Right lung (tissue), 2 donors: ENCODE measurements at regions not wholly inside any gene's neighbourhood (a gene's known extent, or its start where the extent isn't known, plus 50 kb on each side); places are given as distances from the start of the nearest gene placed in this dataset.

Experiments
- DNase-seq, 2 donors: peaks; one replicate each; pipeline ENCODE4 v3.0.0-alpha.2; 2013

DNA sequence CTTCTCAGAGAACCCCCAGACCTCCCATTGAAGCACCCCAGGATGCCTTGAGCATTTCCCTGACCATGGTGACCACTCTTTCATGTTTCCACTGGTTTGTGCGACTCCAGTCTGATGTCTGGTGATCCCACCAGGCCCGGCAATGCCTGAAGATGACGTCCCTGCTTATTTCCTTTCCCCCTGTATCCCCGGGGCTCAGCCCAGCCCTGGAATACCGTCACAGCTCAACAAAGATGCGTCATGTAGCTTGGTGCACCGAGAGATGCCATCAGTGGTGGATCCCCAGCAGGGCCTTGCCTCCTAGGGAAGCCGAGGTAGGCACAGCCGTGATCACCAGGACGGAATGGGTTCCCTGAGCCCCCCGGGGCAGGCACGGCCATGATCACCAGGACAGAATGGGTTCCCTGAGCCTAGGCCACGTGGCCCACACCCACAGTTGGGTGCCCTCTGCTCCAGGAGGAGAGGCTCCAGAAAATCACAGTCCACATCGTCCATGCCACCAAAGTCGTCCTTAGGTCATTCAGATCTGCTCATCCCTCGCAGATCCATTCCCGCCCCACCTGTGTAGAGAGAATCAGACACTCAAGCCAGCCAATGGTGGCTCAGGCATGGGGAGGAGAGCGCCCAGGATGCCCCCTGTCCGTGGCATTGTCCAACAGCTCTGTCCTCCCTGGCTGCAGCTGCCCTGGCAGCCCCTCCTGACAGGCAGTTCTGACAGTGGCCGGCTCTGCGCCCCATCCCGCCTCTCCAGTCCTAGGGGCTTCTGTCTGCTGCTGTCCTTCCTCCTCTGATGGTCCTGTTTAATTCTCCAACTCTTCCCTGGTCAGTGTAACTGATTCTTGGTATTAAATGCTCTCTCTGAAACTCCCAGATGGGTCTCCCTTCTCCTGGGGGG lies 261.1 kb downstream of the RBFOX3 start:
- no peak for DNase-seq

DNA sequence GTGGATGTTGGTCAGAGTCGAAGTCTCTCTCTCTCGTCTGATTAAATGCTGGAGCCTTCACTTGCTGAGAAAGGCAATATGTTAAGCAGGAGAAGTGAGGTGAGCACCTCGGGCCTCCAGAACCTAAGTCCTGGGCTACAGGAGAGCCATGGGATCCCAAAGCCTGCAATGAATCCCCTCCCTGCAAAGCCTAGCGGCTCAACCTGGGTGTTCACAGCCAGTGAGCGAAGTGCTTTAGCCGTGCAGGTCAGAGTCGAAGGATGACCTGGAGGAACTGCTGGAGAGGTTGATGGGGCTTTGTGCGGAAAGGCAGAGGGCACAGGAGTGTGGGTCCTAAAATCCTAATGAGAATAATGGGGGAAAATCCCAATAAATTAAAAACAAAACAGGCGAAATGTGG lies 267.8 kb downstream of the ENGASE start:
- DNase-seq: no peak

DNA sequence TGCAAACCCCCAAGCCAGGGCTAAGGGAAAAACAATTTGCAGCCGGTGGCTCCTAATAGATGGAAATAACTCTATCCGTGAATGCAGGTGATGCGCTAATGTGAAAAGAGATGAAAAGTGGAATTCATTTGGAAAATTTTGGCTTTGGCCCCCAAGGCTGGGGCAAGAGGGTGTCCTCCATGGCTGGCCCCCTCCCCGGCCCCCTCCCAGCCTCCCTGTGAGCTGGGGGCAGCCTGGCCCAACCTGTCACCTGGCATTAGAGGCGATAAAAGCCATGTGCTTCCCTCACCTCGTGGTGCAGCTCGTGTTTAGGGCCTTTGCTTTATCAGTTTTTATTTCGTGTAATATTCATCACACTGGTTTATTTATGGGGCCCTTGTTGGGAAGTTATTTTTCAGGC lies 267.2 kb downstream of the ENGASE start:
- no peak for DNase-seq

DNA sequence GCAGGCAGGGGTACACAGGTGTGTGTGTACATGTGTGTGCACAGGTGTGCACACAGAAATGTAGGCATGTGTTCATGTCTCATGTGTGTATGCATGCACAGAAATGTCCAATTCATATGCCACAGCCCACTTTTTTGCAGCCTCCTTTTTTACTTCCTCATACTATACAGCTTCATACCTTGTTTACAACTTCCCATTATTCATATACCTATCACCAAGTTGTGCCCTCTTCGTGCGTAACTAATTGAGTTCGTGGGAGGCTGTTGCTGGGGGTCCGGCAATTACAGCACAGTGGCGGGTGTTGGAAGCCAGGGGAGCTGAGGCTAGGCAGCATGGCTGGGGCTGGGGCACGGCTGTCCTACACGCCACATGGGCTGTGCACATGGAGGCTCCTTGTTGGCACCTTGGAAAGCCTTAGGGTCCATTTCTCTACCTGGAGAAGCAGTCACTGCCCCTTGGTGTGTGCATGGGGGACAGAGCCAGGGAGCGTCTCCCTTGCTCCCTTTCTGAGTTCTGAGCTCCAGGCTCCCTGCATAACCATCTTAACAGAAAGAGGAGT lies 266.7 kb downstream of the ENGASE start:
- DNase-seq: no peak

DNA sequence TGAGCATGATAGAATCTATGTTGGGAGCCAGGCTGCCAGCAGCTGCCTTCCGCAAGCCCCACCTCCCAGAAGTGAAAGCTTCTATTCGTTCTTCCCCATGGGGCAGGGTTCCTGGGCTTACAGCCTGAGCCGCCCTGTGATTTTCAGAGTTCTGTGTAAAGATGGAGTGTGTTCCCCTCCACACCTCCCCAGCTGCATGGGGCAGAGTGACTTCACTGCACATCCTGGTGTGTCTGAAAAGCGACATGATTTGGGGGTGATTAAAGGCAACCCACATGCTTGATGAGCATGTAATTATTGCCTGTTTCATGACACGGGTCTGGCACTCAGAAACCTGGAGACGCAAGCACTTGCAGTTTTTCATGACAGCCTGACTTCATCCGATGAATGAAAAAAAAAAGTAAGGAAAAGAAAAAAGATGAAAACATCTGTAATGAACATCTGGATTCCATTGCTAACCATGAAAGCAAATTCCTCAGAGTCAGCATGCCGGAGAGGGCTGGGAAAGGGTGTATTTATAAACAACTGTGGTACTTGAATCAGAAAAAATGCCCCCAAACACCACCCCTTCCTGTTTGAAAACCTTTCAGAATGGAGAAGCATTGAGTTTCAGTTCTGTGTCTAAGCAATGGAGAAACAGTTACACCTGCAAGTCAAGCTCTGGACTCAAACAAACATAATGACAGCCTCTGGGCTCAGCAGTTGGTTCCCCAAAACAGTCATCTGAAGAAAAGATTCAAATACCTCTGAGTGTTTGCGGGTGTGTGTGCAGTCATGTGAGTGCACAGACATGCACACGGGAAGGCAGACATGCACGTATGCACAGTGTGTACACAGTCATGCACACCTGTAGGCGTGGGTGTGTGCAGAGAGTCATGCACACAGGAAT lies 266.0 kb downstream of the ENGASE start:
- no peak for DNase-seq

DNA sequence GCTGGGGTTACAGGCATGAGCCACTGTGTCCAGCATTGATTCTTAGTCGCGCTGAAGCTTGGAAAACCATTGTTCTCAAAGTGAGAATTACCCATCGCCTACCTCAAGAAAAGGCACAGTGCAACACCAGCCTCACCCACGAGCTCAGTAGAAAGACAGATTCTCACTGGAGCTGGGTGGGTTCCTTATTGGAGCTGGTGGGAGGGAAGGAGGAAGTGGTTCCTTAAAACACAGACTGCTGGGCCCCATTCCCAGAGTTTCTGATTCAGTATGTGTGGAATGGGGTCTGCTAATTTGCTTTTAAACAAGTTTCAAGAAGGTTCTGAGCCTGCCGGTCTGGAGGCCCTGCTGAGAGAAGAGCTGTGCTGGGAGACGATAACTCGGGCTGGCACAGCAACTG lies 264.7 kb downstream of the ENGASE start:
- DNase-seq: no peak

DNA sequence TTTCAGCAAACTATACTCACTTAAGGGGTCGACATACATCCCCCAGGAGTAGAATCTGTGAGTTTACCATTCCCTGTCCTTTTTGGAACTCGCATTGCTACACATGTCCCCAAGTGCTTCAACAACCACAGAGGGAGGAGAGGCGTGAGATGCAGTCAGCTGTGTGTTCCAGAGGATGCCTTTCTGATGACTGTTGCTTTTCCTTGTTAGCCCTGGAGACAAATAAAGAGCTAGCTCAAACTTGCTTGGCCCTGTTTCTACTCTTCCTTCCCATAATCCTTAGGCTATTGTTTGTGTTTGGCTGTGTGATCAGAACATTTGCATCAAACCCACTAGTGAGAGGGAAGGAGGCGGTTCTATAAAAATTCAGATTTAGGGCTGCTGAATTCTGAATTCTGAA lies 264.0 kb downstream of the ENGASE start:
- DNase-seq: no peak

DNA sequence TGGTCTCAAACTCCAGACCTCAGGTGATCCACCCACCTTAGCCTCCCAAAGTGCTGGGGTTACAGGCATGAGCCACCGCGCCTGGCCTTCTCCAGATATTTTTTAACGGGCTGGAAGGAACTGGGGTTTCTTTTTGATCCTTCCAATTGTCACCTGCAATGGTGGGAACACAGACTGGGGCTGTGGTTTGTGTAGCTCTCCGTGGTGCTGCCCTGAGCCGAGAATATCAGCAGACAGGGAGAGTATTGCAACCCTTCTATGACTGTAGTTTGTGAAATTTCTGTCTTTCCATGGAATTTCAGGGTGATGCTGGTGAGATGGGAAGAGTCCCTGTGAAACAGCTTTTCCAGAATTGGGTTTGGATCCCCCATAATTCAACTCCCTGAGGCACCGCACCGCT lies 263.5 kb downstream of the ENGASE start:
- DNase-seq: no peak

DNA sequence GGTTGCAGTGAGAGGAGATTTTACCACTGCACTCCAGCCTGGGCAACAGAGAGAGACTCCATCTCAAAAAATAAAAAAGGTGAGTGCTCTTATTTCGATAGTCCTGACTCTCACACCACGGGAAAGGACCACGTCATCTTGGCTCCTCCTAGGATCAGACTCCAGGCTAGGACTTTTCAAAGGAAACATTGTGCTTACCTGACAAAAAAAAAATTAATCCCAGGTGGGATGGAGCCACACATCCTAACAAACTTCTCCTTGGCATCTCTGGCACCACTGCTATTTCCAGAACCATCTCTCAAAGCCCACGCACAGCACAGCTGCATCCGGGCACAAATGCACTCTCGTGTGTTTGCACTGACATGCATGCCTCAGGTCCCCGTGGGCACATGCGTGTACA lies 262.4 kb downstream of the ENGASE start:
- DNase-seq: no peak

DNA sequence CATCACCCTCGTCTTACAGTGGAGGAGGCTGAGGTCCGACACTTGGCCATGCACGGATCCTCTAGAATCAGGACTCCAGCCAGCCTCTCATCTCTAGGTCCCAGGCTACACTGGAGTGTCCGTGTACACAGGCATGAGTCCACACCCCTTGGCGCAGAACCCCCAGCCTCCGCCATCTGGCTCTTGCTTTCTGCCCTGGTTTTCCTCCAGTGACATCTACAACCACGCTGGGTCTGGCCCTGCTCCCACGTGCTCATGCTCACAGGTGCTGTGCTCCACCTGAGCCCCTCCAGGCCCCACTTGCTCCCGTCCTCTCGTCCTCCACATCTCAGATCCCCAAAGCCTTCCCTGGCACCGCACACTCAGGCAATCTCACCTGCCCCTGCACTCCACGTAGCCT lies 260.8 kb downstream of the ENGASE start:
- no peak for DNase-seq

DNA sequence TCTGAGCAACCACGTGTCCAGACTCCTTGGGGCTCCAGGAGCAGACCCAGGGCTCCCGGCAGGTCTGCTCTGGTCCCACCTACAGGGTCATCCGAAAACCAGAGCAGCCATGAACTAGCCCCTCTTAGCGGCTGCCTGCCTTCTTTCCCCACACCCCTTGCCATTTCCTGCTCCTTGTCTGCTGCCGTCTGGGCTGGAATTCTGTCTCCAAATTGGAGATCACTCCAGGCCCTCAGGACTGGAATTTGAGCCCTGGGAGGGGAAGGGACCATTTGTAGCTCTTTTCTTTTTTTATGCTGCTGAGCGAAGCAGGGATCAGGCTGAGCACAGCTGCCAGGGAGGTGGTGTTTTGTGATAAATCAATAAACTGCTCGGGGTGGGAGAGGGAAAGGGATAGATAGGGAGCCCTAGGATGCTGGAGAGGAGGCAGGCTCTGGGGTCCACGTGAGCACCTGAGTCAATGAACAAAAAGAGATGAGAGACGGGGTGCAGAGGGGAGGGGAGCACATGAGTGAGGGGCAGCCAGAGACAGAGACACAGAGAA lies 257.5 kb downstream of the ENGASE start:
- no peak for DNase-seq

DNA sequence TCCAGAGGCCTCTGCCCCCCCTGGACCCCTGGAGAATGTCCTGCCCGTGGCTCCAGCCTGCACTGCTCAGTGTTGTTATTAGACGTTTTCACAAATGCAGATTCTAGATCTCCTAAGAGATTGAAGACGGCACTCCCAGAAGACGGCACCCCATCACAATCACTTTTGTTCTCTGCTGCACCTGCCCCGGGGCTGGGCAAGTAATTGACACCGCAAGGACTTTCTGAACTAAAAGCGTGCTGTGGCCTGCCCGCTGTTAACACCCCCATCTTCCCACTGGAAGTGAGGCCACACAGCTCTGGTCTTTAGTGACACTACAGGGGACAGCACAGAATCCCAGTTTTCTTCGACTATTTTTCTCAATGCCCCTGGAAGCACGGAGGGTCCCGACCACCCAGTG lies 256.9 kb downstream of the ENGASE start:
- DNase-seq: no peak

DNA sequence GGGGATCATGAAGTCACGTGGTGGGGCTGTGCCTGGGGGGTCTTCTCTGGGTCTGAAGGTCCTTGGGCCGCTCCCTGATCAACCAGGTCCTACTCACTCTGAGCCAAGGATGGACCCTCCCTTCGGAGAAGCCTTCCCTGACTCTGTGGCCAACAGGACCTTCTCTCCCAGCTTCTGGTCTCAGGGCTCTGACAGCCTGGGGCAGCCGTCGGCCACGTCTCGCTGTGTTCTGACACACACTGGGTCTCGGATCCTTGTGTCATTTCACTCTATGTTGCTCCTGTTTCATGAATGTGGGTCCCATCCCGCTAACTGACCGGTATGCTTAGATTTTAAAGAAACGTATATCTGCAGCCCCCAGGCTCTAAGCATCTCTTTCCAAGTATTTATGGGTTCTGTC lies 256.1 kb downstream of the ENGASE start:
- DNase-seq: no peak

DNA sequence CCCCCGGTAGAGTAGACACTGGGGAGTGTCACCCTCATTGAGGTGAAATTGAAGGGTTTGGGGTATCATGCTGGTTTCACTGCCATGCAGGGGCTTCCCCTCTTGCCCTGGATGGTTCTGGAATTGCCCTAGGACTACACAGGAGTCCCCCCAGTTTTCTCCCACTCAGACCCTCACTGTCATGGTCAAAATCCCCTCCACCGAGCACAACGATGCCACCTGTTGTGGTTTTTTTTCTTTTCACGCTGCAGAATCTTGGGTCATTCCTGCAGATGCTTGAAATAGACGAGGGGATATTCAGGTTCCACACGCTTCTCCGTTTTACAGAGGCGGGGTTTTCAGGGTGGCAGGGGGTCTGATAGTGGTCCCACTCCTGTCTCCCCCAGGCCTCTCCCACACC lies 255.6 kb downstream of the ENGASE start:
- no peak for DNase-seq

DNA sequence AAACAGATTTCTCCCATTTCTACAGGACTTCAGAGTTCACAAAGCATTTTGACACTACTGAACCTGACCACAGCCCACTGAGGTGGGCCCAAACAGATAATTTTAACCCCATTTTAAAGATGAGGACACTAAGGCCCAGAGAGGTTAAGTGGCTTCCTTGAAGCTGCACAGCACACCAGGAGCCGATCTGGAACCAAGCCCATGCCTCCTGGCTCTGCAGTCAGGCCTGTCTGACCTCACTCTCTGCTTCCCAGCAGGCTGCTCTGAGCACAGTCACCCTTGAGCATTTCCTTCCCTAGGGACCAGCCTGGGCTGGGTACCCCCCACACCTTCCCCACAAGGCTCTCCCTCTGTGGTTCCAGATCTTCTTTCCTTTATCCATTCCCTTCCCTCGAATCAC lies 252.2 kb downstream of the ENGASE start:
- no peak for DNase-seq

DNA sequence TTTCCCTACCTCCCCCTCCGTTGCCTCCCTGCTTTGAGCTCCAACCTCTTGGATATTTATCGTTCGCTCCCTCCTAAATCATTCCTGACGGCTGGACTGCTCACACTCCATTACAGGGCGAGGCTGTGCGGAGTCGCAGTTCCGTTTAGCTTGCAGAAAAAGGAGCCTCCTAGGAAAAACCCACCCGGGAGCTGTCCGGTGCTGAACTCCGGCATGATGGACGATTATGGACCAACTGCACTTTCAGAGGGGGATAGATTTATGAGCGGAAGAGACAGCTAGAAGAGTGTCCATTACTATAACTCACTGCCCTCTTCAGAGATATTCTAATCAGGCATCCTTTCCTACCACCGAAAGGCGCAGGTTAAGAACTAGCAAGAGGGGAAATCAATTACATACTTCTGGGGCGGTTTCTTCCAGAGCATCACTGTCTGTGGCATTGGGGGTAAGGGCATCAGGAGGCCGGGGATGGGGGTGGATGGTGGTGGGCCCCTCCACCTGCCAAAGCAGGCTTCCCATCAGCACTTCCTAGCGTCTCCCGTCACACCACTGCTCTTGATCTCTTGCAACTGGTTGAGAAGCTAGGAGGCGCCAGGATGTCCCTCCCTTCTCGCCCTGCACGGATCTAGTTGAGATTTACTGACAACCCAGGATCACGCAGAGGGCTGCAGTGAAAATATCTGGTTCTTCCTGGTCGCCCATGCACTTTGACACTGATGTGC lies 251.2 kb downstream of the ENGASE start:
- peak; percentile 22 to 23 for DNase-seq

DNA sequence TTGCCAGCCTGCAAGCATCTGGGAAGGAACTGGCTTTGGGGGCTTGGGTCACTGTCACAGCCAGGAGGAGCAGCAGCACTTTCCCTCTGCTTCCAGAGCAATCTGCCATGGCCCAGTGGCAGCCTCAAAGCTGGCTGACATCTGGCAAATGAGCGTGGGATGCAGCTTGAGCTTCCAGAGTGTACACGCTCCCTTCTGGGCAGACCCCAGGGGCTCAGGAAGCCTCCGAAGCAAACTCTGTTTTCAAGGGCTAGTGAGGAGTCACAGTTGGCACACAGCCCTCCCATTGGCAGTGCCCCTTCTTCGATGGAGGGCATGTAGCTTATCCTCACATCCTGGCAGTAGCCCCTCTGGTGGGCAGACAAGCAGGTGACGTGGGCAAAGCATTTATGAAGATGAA lies 249.6 kb downstream of the ENGASE start:
- DNase-seq: no peak

DNA sequence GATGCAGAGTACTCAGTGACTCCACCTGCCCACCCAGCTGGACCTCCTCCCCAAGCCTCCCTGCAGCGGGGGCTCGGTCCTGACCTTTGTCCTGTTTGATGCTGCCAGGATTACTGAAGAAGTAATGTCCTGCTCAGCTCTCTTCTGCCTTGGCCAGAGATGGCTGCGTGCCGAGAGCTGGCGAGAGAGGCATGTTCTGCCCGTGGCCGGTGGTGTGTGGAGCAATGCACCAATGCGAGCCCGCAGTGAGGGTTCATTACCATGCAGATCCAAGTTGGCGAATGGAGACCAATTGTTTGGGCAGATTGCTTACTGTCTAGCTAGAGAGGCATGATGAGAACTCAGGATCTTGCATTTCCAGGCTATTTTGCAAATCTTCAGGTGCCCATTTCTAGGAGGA lies 248.9 kb downstream of the ENGASE start:
- no peak for DNase-seq

DNA sequence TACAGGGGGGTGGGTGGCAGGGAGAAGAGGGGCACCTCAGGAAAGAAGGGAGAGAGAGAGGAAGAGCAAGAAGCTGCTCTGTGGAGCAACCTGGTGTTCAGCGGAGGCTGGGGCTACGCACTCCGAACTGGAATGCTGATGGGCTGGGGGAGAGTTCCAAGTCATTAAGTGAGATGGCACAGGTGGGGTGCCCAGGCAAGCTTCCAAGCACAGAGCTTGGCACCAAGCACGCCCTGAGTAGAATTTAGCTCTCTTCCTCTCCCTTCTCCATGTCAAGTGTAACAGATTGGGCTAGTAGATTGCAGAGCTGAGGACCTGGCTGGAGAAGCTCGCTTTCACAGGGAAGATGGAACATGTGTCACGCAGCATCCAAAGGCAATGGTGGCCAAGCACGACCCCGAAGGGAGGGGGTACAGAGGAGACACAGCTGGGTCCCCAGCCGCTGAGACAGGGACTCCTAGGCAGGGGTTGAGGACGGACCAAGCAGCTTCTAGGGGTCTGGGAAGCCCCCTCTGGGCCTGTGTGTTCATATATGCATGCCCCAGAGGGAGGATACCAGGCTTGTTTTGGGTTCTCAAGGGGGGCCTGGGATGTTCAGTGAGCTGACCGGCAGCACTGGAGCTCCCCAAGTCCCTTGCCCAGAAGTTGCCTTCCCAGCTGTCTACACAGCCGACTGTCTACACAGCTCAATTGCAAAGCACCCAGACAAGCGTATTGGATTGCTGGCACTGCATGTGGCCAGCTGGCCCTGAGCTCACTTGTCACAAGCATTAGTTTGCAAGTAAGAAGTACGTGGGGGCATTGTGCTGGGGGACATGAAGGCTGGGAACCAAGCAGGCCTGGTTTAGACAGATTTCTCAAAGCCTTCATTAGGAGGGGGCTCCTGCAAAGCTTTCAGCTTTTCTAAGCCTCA lies 247.8 kb downstream of the ENGASE start:
- no peak for DNase-seq

DNA sequence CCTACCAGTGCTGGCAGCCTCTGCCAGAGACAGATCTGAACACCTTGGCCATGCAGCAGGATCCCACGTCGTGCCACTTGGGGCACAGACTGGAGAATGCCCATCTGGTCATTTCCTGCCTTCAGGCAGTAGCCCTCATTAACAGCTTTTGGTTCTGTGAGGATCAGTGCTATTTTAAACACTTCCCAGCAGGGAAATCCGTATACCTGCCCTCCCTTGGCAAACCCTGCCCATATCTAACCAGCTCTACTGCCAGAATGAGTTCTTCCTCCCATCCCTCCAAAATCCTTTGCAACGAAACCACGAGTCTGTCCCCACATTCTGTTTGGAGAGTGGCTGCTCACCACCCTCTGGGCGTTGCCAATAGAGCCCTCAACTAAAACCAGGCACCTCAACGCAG lies 245.7 kb downstream of the ENGASE start:
- no peak for DNase-seq

DNA sequence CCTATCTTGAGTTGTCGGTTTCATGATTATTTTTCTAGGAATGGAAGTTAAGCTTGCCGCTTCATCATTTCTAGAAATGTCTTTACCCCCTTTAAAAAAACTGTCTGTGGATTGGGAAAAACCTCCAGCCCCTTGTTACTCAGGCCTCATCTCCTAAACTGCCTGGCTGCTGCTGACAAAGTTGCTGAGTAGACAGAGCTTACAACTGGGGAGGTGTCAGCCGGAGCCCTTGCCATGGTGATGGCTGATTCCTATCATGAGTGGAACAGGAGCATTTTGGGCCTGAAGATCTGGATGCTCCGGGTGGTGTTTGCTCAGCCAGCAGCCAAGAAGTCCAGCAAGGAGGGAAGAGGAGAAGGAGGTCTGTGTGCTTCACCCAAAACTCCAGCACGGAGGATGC lies 243.3 kb downstream of the ENGASE start:
- no peak for DNase-seq
